SU-DHL-6 (cell line): ENCODE measurements at regions not wholly inside any gene's neighbourhood (a gene's known extent, or its start where the extent isn't known, plus 50 kb on each side); places are given as distances from the start of the nearest gene placed in this dataset.

Experiments
- H2AFZ ChIP-seq: fragments of 200-600 bp; sonication (generic); 2 replicates; pipeline ENCODE4 v1.6.1; 2014; ENCODE audit warnings: low read depth, mild to moderate bottlenecking, moderate library complexity, mixed read lengths, antibody characterized with exemption, low read length; ENCODE audit not compliant: severe bottlenecking
- H3F3A ChIP-seq: fragments of 200-600 bp; shearing (Covaris generic); 2 replicates; pipeline ENCODE4 v1.6.0; 2016; ENCODE audit warnings: antibody characterized with exemption, mild to moderate bottlenecking; ENCODE audit not compliant: insufficient read depth
- H3K27ac ChIP-seq: fragments of 200-600 bp; sonication (generic); 2 replicates; pipeline ENCODE4 v1.5.1; 2016; ENCODE audit warnings: low read depth, mild to moderate bottlenecking, low read length, moderate library complexity, mixed read lengths
- H3K27me3 ChIP-seq: fragments of 200-600 bp; sonication (generic), shearing (Covaris generic); 2 replicates; pipeline ENCODE4 v1.6.0; 2014; ENCODE audit warnings: mild to moderate bottlenecking, low read length
- H3K36me3 ChIP-seq: fragments of 200-600 bp; sonication (generic); 2 replicates; pipeline ENCODE4 v1.6.1; 2014; ENCODE audit warnings: mild to moderate bottlenecking, low read length, mixed read lengths
- H3K4me2 ChIP-seq: fragments of 300-600, 200-600 bp; shearing (Covaris generic), sonication (generic); 2 replicates; pipeline ENCODE4 v1.6.0; 2014; ENCODE audit warnings: low read length, low read depth, mild to moderate bottlenecking; ENCODE audit not compliant: poor library complexity, severe bottlenecking
- H3K4me3 ChIP-seq: fragments of 200-600 bp; sonication (generic); 2 replicates; pipeline ENCODE4 v1.5.1; 2014; ENCODE audit warnings: antibody characterized with exemption, low read length, mild to moderate bottlenecking, mixed read lengths; ENCODE audit not compliant: insufficient read depth, poor library complexity, severe bottlenecking
- H3K79me2 ChIP-seq: fragments of 200-600 bp; sonication (generic); 2 replicates; pipeline ENCODE4 v1.6.1; 2014; ENCODE audit warnings: mild to moderate bottlenecking, low read length, moderate library complexity; ENCODE audit not compliant: insufficient read depth
- H3K9ac ChIP-seq: fragments of 200-600 bp; sonication (generic); 2 replicates; pipeline ENCODE4 v1.7.0; 2014; ENCODE audit warnings: mild to moderate bottlenecking, low read length
- H3K9me2 ChIP-seq: fragments of 200-600 bp; sonication (generic); replicated peaks from 2 replicates; pipeline ENCODE4 v1.6.1; 2014; ENCODE audit warnings: low read length; ENCODE audit not compliant: insufficient read depth
- H3K9me3 ChIP-seq: fragments of 200-600 bp; sonication (generic); 2 replicates; pipeline ENCODE4 v1.6.1; 2014; ENCODE audit warnings: low read length, mixed read lengths; ENCODE audit not compliant: insufficient read depth
- H4K20me1 ChIP-seq: fragments of 200-600 bp; sonication (generic); 2 replicates; pipeline ENCODE4 v1.6.1; 2014; ENCODE audit warnings: low read depth, mild to moderate bottlenecking, antibody characterized with exemption, low read length, moderate library complexity, mixed read lengths
- CTCF ChIP-seq: fragments of 200-600 bp; sonication (generic); IDR thresholded peaks from one replicate; pipeline ENCODE4 v1.5.1; 2017; ENCODE audit warnings: antibody characterized with exemption, mild to moderate bottlenecking, low read length, moderate library complexity; ENCODE audit not compliant: insufficient read depth, poor library complexity, severe bottlenecking
- EZH2phosphoT487 ChIP-seq: fragments of 200-600 bp; sonication (generic), shearing (Covaris generic); conservative IDR thresholded peaks from 2 replicates; pipeline ENCODE4 v1.6.1; 2018; ENCODE audit warnings: mild to moderate bottlenecking, antibody characterized with exemption, low read length, moderate library complexity, mixed read lengths

GRCh38 chr9:87035879-87036278 lies 88.6 kb upstream of the GAS1 start:
- Histone ChIP-seq H3K27me3 (no peaks in the 10 kb centered on the region), H3K79me2 (no peaks in the 10 kb centered on the region), H3K36me3 (no peaks in the 10 kb centered on the region), H3K4me3 (no peak overlapping the region), H3K4me2 (no peak overlapping the region), H3K9ac (no peak overlapping the region), H3K9me2 (no peaks in the 10 kb centered on the region), H2AFZ (no peak overlapping the region), H3K9me3 (no peaks in the 10 kb centered on the region), H3F3A (no peaks in the 10 kb centered on the region), H4K20me1 (no peaks in the 10 kb centered on the region), H3K27ac (no peak overlapping the region)
- no peak for TF ChIP-seq EZH2phosphoT487
- no peak for TF ChIP-seq CTCF

GRCh38 chr9:87036506-87036905 lies 89.2 kb upstream of the GAS1 start:
- Histone ChIP-seq H3K4me2 (no peak overlapping the region), H3K4me3 (no peak overlapping the region)

GRCh38 chr9:87039809-87040392 lies 92.6 kb upstream of the GAS1 start:
- no peaks in the 10 kb centered on the region for H4K20me1 ChIP-seq
- H3K27ac ChIP-seq: no peak overlapping the region
- no peak overlapping the region for H3K9ac ChIP-seq
- no peaks in the 10 kb centered on the region for H3K9me2 ChIP-seq
- H3K4me2 ChIP-seq: no peak overlapping the region
- H3K27me3 ChIP-seq: no peaks in the 10 kb centered on the region
- no peaks in the 10 kb centered on the region for H3F3A ChIP-seq
- no peaks in the 10 kb centered on the region for H3K9me3 ChIP-seq
- no peak overlapping the region for H2AFZ ChIP-seq
- TF ChIP-seq CTCF: no peak
- no peak for TF ChIP-seq EZH2phosphoT487
- H3K79me2 ChIP-seq: no peaks in the 10 kb centered on the region
- H3K36me3 ChIP-seq: no peaks in the 10 kb centered on the region
- H3K4me3 ChIP-seq: no peak overlapping the region

More at GRCh38 chr9:87036506-87036905, 89.2 kb upstream of the GAS1 start:
- H3F3A ChIP-seq: no peaks in the 10 kb centered on the region
- TF ChIP-seq CTCF: no peak
- no peak for TF ChIP-seq EZH2phosphoT487
- H3K79me2 ChIP-seq: no peaks in the 10 kb centered on the region
- no peaks in the 10 kb centered on the region for H3K9me3 ChIP-seq
- no peaks in the 10 kb centered on the region for H3K36me3 ChIP-seq
- no peak overlapping the region for H2AFZ ChIP-seq
- no peaks in the 10 kb centered on the region for H4K20me1 ChIP-seq
- no peak overlapping the region for H3K27ac ChIP-seq
- no peaks in the 10 kb centered on the region for H3K9me2 ChIP-seq
- H3K27me3 ChIP-seq: no peaks in the 10 kb centered on the region
- no peak overlapping the region for H3K9ac ChIP-seq
